AG09309 (cell line): ENCODE measurements at regions not wholly inside any gene's neighbourhood (a gene's known extent, or its start where the extent isn't known, plus 50 kb on each side); places are given as distances from the start of the nearest gene placed in this dataset.

Experiments used
- DNase-seq: peaks from one replicate; pipeline ENCODE4 v3.0.0-alpha.2; 2010; ENCODE audit warnings: low read depth
- H3K4me3 ChIP-seq: 2 replicates; pipeline ENCODE4 v1.5.1; 2011; ENCODE audit warnings: mild to moderate bottlenecking, low read depth, low read length, moderate library complexity; ENCODE audit not compliant: control insufficient read depth
- CTCF ChIP-seq: IDR thresholded peaks from 2 replicates; pipeline ENCODE4 v1.5.1; 2011; ENCODE audit warnings: mild to moderate bottlenecking, low read depth, low read length, inconsistent platforms; ENCODE audit not compliant: insufficient read depth, control insufficient read depth; ENCODE audit errors: missing control alignments

GRCh38 chrX:87392369-87392768 is 125.2 kb upstream of the KLHL4 start:
- H3K4me3 ChIP-seq: no peak overlapping the region
- no peak for DNase-seq
- TF ChIP-seq CTCF: no peak

GRCh38 chrX:87397103-87397886 is 120.3 kb upstream of the KLHL4 start:
- H3K4me3 ChIP-seq: no peak overlapping the region
- no peak for TF ChIP-seq CTCF
- DNase-seq: no peak

- no peak for DNase-seq
- TF ChIP-seq CTCF: no peak
- no peak overlapping the region for H3K4me3 ChIP-seq
These were observed 115.3 kb upstream of the KLHL4 start for GRCh38 chrX:87402256-87402655.

- H3K4me3 ChIP-seq: no peak overlapping the region
- no peak for TF ChIP-seq CTCF
- no peak for DNase-seq
These were observed 114.1 kb upstream of the KLHL4 start for GRCh38 chrX:87403551-87403950.

GRCh38 chrX:87409113-87409841 is 108.3 kb upstream of the KLHL4 start:
- no peak for DNase-seq
- no peak for TF ChIP-seq CTCF
- H3K4me3 ChIP-seq: no peak overlapping the region

GRCh38 chrX:87425618-87426017 is 92.0 kb upstream of the KLHL4 start:
- no peak overlapping the region for H3K4me3 ChIP-seq
- no peak for TF ChIP-seq CTCF
- DNase-seq: no peak
